CD4-positive, alpha-beta T cell (primary cell): ENCODE measurements at regions not wholly inside any gene's neighbourhood (a gene's known extent, or its start where the extent isn't known, plus 50 kb on each side); places are given as distances from the start of the nearest gene placed in this dataset.

Experiments
- ATAC-seq: fragments of 200-7000 bp; cut with Tn5 transposase; one replicate; pipeline ENCODE4 v1.10.0; 2022; ENCODE audit warnings: mild to moderate bottlenecking; ENCODE audit not compliant: poor library complexity
- CTCF ChIA-PET: fragments of 350-600 bp; sonication (Branson Sonifier 250); formaldehyde crosslinking; loops from one replicate; lab custom pipeline; 2021; ENCODE audit warnings: antibody characterized with exemption, inconsistent platforms; lab: Charles Lee
- POLR2A ChIA-PET: fragments of 350-600 bp; sonication (Branson Sonifier 250); formaldehyde crosslinking; loops from one replicate; lab custom pipeline; 2021; ENCODE audit warnings: antibody characterized with exemption, inconsistent platforms; lab: Charles Lee
- DNase-seq, 14 experiments: peaks; one replicate each; pipeline ENCODE4 v3.0.0-alpha.2; 2013 to 2020; ENCODE audit warnings: mixed read lengths in 2 of 14
- H3K27ac ChIP-seq, 2 donors: one replicate each; pipeline versions ENCODE4 v1.5.1 to v1.7.0; 2013; ENCODE audit warnings: low read length in 2 of 2, low read depth in 1 of 2, mild to moderate bottlenecking in 1 of 2
- H3K27me3 ChIP-seq, 2 experiments: 1 replicate in 1 of 2; 2 replicates in 1 of 2; pipeline versions ENCODE4 v1.6.1 to v1.7.0; 2013; ENCODE audit warnings: low read length in 2 of 2, control low read depth in 1 of 2, mild to moderate bottlenecking in 1 of 2, moderate library complexity in 1 of 2; ENCODE audit not compliant: insufficient read depth in 2 of 2, control insufficient read depth in 1 of 2
- H3K36me3 ChIP-seq: one replicate; pipeline ENCODE4 v1.6.1; 2013; ENCODE audit warnings: low read length, control low read depth; ENCODE audit not compliant: insufficient read depth
- H3K4me1 ChIP-seq: one replicate; pipeline ENCODE4 v1.6.1; 2013; ENCODE audit warnings: low read length, control low read depth; ENCODE audit not compliant: insufficient read depth
- H3K4me3 ChIP-seq: one replicate; pipeline ENCODE4 v1.5.1; 2013; ENCODE audit warnings: mild to moderate bottlenecking, low read length, moderate library complexity
- H3K9me3 ChIP-seq, 2 experiments: 1 replicate in 1 of 2; 2 replicates in 1 of 2; pipeline versions ENCODE4 v1.6.1 to v1.7.0; 2013; ENCODE audit warnings: low read length in 2 of 2, mild to moderate bottlenecking in 2 of 2, control low read depth in 1 of 2, moderate library complexity in 1 of 2; ENCODE audit not compliant: control insufficient read depth in 1 of 2, insufficient read depth in 1 of 2
- H3K27ac Mint-ChIP-seq: one replicate; pipeline ENCODE4 v1.8.0; 2020; ENCODE audit warnings: mixed read lengths
- H3K27me3 Mint-ChIP-seq: one replicate; pipeline ENCODE4 v1.8.0; 2021; ENCODE audit warnings: mixed read lengths
- H3K36me3 Mint-ChIP-seq: one replicate; pipeline ENCODE4 v1.8.0; 2021; ENCODE audit warnings: low read depth, mixed read lengths
- H3K4me1 Mint-ChIP-seq: one replicate; pipeline ENCODE4 v1.8.0; 2021; ENCODE audit warnings: low read depth, mixed read lengths
- H3K4me3 Mint-ChIP-seq: one replicate; pipeline ENCODE4 v1.8.0; 2020; ENCODE audit warnings: mild to moderate bottlenecking, mixed read lengths
- H3K9me3 Mint-ChIP-seq: one replicate; pipeline ENCODE4 v1.8.0; 2020; ENCODE audit warnings: mixed read lengths
- intact Hi-C, 2 experiments: fragments of 100-400 bp; cut with DNase I in 1 of 2; cut with micrococcal nuclease in 1 of 2; formaldehyde crosslinking; loops; one replicate each; pipeline versions ENCODE4 v1.15.1 to v1.9.0; 2023 to 2025; cut with DNase I, micrococcal nuclease
- TF ChIP-seq, protein P1 (sequence below): fragments of 200-600 bp; IDR thresholded peaks from one replicate; pipeline ENCODE4 v1.8.0; 2022; ENCODE audit warnings: antibody characterized with exemption, mild to moderate bottlenecking

DNA sequence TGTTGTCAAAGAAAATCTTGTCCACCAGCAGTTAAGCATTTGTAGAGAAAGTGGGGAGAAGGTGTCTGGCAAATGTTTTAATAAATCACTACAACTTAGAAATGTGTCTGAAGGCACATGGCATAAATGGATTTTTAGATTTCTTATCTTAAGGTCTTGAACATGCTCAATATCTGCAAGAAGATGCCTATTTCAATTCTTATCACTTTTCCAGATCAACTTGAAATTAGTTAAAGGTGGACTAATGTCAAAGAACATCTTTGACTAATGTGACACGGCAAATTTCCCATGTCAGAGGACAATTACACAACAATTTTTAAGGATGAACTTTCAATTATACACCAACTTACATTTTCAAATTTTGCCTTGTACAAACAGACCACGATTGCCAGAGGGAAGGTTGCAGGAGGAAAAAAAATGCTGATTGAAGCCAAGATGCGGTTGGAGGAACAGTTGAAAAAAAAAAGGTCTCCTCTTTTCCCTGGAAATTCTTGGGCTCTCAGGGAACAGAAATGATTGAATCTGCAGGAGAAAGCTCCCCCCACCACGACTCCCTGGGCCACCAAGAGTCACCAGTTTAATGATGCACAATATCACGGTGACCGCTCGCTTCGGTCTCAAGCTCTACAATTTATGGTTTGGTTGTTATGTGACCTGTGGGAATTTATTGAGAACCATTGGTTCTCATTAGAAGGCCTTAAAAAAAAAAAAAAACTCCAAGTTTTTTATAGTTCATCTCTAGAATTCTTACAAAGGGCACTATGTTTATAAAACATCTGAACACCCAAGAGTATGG, 507.6 kb upstream of the ADAMTS9 start:
- Histone ChIP-seq H3K4me1 (no peaks in the 10 kb centered on the region), H3K9me3 (peaks cover 0 to 3% of the 10 kb centered on the region in 2 experiments), H3K27me3 (no peaks in the 10 kb centered on the region), H3K4me3 (no peak overlapping the region), H3K36me3 (no peaks in the 10 kb centered on the region), H3K27ac (no peak overlapping the region)
- Mint-ChIP-seq H3K4me3 (no peak overlapping the region), H3K4me1 (no peaks in the 10 kb centered on the region), H3K27ac (no peak overlapping the region), H3K9me3 (peaks cover 16% of the 10 kb centered on the region), H3K27me3 (no peaks in the 10 kb centered on the region), H3K36me3 (no peaks in the 10 kb centered on the region)
- no peak for DNase-seq
- CTCF ChIA-PET: no interaction called here
- TF ChIP-seq, protein P1, sequence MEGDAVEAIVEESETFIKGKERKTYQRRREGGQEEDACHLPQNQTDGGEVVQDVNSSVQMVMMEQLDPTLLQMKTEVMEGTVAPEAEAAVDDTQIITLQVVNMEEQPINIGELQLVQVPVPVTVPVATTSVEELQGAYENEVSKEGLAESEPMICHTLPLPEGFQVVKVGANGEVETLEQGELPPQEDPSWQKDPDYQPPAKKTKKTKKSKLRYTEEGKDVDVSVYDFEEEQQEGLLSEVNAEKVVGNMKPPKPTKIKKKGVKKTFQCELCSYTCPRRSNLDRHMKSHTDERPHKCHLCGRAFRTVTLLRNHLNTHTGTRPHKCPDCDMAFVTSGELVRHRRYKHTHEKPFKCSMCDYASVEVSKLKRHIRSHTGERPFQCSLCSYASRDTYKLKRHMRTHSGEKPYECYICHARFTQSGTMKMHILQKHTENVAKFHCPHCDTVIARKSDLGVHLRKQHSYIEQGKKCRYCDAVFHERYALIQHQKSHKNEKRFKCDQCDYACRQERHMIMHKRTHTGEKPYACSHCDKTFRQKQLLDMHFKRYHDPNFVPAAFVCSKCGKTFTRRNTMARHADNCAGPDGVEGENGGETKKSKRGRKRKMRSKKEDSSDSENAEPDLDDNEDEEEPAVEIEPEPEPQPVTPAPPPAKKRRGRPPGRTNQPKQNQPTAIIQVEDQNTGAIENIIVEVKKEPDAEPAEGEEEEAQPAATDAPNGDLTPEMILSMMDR: no peak
- no peak for ATAC-seq
- POLR2A ChIA-PET: no interaction called here
- intact Hi-C loops: no loop called here

DNA sequence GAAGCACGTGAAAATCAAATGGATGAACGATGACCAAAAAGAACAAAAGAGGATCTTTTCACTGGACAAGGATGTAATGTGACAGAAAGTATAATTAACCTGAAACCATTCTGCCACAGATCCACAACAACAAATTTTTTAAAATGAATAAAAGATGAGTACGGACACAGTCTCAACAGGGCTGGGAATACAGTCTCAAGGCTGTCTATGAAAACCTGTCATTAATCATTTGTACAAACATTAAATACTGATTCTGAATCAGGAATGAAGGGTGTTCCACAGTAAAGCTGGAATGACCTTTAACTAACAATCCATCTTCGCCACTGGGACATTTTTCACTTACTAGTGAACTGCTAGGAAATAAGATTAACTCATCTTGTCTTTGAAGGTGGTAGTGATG, 506.9 kb upstream of the ADAMTS9 start:
- CTCF ChIA-PET: no interaction called here
- no peaks in the 10 kb centered on the region for H3K36me3 ChIP-seq
- TF ChIP-seq, protein P1: no peak
- Mint-ChIP-seq H3K36me3 (no peaks in the 10 kb centered on the region), H3K4me3 (no peak overlapping the region), H3K4me1 (no peaks in the 10 kb centered on the region), H3K9me3 (peaks cover 13% of the 10 kb centered on the region), H3K27ac (no peak overlapping the region), H3K27me3 (no peaks in the 10 kb centered on the region)
- POLR2A ChIA-PET: no interaction called here
- DNase-seq (no peak), ATAC-seq (no peak)
- H3K9me3 ChIP-seq: peaks cover 0 to 3% of the 10 kb centered on the region in 2 experiments
- intact Hi-C loops: no loop called here
- no peaks in the 10 kb centered on the region for H3K27me3 ChIP-seq
- no peaks in the 10 kb centered on the region for H3K4me1 ChIP-seq
- no peak overlapping the region for H3K27ac ChIP-seq
- H3K4me3 ChIP-seq: no peak overlapping the region

DNA sequence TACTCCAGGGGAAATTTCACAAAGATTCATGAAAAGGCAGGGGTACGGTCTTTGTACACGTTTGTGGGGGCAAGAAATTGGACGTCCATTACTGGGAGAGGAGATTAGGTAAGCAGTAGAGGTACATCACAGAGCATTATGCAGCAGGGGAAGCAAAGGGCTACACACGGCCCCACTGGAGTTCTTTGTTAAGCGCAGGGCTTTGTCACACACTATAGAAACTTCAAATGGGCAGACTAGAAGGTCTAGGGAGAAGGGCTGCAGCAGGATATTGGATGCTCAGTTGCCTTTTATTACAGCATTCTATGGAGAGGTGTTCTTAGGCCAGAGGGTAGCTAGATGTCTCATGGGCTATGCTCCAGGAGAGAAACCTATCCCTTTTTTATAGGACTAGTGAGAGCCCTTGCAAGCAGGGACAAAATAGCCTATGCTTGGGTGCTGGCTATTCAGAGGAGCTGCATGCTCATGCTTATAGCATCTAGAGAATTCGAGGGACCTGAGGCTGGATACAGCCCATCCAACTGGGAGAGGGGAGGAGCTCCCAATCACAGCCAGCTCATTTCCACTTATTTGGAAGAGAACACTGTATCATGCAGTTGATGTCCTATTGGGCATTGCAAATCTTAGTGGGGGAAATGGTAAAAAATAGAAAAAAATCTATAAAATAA, 506.4 kb upstream of the ADAMTS9 start:
- no peaks in the 10 kb centered on the region for H3K36me3 ChIP-seq

More for the DNA sequence above, 506.4 kb upstream of the ADAMTS9 start:
- intact Hi-C loops: no loop called here
- CTCF ChIA-PET: no interaction called here
- Mint-ChIP-seq H3K27me3 (no peaks in the 10 kb centered on the region), H3K4me3 (no peak overlapping the region), H3K27ac (no peak overlapping the region), H3K36me3 (no peaks in the 10 kb centered on the region), H3K9me3 (peaks cover 12% of the 10 kb centered on the region), H3K4me1 (no peaks in the 10 kb centered on the region)
- H3K4me3 ChIP-seq: no peak overlapping the region
- no peak overlapping the region for H3K27ac ChIP-seq
- TF ChIP-seq, protein P1: no peak
- H3K4me1 ChIP-seq: no peaks in the 10 kb centered on the region
- DNase-seq (no peak), ATAC-seq (no peak)
- H3K9me3 ChIP-seq: peaks cover 0 to 3% of the 10 kb centered on the region in 2 experiments
- H3K27me3 ChIP-seq: no peaks in the 10 kb centered on the region
- POLR2A ChIA-PET: no interaction called here
